HG02588 (cell line): ENCODE measurements at regions not wholly inside any gene's neighbourhood (a gene's known extent, or its start where the extent isn't known, plus 50 kb on each side); places are given as distances from the start of the nearest gene placed in this dataset.

Experiments
- ATAC-seq: cut with Tn5 transposase; IDR thresholded peaks from one replicate; pipeline ENCODE4 v1.9.1; 2021; ENCODE audit warnings: mild to moderate bottlenecking, moderate library complexity; ENCODE audit not compliant: unreplicated experiment

GRCh38 chr14:49396801-49397200, 189.4 kb downstream of the RPS29 start:
- ATAC-seq = no peak

DNA sequence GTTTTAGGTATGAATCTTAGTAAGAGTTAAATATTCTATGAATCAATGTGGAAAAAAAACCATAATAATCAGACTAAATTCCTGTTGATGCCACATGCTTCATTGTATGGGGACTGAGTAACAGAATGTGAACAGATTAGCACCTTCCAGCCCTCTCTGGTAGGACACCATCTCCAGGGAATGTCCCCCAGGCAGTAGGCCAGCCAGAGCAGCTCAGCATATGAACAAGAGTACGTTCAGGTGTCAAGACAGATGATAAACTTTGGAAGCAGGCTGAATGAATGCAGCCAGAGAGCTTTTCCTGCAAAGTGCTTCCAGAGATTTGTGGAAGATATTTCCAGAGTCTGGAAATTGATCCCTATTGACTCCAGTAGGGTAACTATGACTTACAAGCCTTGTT, 204.4 kb downstream of the RPS29 start:
- ATAC-seq = no peak

DNA sequence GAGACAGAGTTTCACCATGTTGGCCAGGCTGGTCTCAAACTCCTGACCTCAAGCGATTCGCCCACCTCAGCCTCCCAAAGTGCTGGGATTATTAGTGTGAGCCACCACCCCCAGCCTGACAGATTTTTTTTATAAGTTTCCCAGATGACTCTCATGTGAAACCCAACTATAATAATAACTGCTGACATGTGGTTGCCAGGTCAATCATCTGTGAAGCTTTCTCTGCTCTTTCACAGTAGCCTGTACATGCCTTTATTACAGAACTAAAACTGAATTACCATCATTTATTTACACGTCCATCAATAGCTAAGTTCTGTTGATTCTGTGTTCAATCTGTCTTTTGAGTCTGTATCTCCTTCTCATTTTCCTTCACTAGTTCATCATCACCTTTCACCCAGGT, 218.5 kb downstream of the RPS29 start:
- ATAC-seq = no peak

- no peak for ATAC-seq
Observed at GRCh38 chr14:49366416-49366815, 219.8 kb downstream of the RPS29 start.

DNA sequence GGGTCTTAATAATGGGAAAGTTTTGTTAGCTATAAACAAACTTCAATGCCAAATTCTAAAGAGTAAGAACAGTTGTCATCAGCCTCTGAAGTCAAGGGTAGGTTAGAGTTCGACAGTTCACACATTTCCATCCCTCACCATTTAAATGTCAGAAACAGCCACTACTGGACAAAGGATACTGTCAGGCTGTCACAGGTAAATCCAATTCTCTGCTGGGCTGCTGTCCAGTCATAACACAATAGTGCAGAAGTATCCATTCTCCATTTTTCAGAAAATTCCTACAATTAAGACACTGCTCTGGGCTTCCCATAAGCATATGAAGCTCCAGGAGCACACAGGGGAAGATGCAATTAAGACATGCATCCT, 221.4 kb downstream of the RPS29 start:
- no peak for ATAC-seq

GRCh38 chr14:49363821-49364751, 222.1 kb downstream of the RPS29 start:
- ATAC-seq = no peak

DNA sequence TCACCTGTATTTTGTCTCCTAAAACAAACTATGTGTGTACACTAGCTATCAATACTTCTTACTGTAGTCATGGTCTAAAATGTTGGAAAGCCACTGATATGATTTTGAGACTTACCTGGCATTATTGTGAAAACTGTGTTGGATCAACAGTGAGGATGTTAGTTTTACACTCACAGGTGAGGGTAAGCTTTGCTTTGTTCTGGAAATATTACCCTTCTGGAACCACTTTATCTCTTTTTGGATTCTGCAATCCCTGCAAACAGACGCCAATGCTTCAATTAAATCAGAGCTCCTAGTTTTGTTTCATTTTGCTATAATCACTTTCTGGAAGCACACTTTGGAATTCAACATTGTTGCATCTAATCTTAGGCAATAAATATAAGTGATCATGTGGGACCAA, 223.3 kb downstream of the RPS29 start:
- ATAC-seq = no peak

DNA sequence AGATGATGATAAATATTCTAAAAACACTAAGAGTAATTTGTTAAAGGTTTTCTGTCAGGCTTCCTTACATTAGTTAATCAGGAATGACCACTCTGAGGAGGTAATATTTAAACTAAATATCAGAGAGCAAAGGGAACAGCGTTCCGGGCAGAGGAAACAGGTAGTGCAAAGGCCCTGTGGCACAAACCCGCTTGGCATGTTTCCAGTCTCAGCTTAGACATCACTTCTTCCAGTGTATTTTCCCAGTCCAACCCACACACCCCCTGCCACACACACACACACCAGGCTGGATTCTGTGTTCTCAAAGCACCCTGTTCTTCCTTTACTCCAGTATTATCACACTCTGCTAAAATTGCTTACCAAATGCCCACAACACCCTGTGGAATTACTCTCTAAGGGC, 247.1 kb downstream of the RPS29 start:
- ATAC-seq = no peak

GRCh38 chr14:49319810-49320209, 266.4 kb downstream of the RPS29 start:
- ATAC-seq = no peak

- no peak for ATAC-seq
Observed at GRCh38 chr14:49315570-49315969, 270.6 kb downstream of the RPS29 start.

DNA sequence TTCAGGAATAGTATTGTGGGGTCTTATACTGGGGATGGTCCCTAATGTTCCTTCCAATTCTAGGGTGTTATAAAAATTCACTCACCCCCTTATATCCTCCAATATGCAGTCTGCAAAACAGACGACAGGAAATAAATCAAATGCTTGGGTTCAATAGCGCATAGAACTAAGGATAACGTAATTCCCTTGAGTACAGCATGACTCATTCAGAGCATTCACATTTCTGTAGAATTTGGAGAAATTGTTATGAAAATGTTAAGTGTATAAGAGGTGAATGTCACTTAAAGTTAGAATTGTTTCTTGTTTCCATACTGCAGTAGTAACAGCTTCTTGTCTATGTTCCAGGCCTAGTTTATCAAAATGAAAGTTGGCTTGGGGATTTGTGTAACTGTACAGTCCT, 271.4 kb downstream of the RPS29 start:
- ATAC-seq = no peak

DNA sequence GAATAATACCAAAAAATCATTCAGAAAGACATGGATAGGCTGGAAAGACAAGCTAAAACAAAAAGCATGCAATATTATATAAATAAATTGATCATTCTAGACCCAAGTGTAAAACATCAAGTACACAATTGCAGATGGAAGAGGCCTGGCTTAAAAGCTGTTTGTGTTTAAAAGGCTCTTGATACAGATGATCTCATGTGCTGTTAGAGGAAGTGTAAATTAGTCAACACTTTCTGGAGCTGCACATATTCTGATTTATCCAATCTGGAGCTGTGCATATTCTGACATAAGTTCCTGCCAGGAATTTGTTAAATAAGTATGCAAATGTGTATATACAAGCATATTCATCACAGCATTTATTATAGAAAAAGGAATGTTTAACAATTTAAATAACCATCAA, 273.1 kb downstream of the RPS29 start:
- ATAC-seq = no peak

DNA sequence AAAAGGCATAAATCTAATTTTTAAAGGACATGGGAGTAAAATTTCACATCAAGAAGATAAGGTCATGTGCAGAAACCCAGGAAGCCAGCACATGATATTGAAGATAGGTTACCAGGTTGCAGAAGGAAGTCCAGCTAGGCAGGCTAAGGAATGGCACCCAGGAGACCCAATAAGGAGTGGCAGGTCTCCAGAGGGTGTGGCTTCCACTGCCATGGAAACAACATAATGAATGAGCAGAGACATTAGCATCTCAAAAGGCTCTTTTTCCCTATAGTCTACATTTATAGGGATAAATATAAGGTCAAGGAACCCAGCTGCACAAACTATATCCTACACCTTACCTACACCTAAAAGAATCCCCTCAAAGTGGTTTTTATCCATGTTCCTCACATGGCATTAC, 275.9 kb downstream of the RPS29 start:
- no peak for ATAC-seq

GRCh38 chr14:49306152-49306751, 279.9 kb downstream of the RPS29 start:
- peak; percentile 51 for ATAC-seq

DNA sequence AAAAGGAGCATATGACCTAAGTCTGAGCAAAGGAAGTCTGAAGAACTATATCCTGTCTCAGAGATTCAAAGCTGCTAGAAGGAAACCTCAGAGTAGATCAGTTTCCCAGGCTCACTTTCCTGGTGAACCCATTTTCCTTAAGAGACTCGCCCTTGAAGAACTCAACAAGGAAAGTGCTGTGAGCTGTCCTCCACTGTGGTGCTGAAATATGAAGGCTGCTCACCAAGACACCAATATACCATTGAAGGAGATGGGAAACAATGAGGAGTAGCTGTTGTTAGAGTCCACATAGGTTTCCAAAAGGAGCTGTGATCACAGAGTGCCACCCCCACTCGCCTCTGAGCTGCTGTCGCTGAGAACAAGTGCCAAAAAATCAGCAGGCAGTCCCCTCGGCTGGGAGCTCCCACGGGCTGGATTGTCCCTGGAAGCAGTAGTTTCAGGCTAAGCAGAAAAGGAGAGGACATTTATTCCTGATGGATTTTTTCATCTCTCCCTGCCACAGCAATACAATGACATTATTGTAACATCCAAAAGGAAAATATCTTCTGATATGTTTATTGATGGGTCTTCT, 282.1 kb downstream of the RPS29 start:
- ATAC-seq = no peak

DNA sequence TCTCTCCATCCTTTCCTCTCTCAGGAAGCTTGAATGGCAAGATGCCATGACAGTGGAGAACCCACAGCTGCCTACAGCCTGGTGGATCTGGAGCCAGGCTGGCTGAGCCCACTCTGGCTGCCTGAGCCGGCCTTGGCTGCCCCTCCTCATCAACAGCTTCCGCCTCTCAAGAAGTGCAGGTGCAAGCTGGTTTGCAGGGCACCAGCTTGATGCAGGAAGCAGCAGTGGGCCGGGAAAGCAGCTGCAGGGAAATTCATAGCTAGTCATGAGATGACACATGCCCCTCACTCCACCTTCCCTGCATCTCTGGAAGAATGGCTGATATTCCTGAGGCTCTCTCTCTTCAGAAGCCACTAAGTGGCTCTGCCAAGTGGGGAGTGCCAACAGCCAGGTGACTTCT, 289.1 kb downstream of the RPS29 start:
- no peak for ATAC-seq

DNA sequence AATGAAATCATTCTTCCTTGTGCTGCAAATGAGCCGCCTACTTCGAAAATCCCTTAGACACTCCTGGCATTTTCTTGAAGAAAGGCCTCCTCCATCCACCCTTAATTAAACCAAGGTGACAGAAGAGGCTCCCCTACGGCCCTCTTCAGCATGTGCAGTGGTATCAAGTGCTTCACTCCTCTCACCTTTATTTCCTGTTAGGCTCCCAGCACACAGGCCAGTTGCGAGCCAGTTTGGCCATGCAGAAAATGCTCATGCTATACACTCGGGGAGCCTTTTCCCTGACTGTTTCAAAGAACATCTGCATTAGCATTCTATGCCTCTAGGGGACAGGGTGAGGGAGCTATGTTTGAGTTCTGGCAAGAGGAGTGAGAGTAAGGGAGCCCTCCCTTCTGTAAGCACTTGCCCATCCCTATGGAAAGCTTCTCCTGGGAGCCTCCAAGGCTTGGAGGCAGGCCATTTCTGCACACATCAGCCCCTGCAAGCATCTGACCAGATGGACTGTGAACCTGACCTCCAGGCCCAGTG, 291.5 kb downstream of the RPS29 start:
- ATAC-seq = no peak

GRCh38 chr14:49287004-49287403, 299.2 kb downstream of the RPS29 start:
- ATAC-seq = no peak

- no peak for ATAC-seq
Observed at GRCh38 chr14:49286257-49286983, 299.8 kb downstream of the RPS29 start.

GRCh38 chr14:49280566-49280965, 305.6 kb downstream of the RPS29 start:
- no peak for ATAC-seq

DNA sequence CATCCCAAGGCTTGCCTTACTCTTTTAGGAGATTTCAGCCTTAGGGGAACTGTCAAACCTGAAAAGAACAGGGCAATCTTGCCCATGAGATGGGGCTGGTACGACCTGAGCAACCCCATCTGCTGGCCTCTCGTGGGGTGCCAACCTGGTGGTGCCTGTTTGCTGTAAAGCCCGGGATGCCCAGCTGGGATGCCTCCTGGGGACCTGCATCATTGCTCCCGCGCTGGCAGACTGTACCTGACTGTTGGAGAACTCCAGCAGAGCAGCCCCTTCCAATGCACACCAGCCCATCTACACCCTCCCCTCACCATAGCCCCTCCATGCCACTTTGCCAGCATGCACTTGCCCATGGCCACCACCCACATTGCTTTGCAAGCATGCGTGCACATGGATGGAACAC, 335.7 kb downstream of the RPS29 start:
- no peak for ATAC-seq
